GM21786 (cell line): ENCODE measurements at regions not wholly inside any gene's neighbourhood (a gene's known extent, or its start where the extent isn't known, plus 50 kb on each side); places are given as distances from the start of the nearest gene placed in this dataset.

ENCODE experiments used
- ATAC-seq: cut with Tn5 transposase; IDR thresholded peaks from one replicate; pipeline ENCODE4 v1.9.1; 2021; ENCODE audit not compliant: unreplicated experiment

GRCh38 chr6:6704103-6705060 lies 115.9 kb downstream of the LY86 start:
- no peak for ATAC-seq

GRCh38 chr6:6705061-6705425 lies 116.5 kb downstream of the LY86 start:
- no peak for ATAC-seq

- no peak for ATAC-seq
These were observed 117.6 kb downstream of the LY86 start for GRCh38 chr6:6705915-6706675.

- ATAC-seq: no peak
These were observed 118.6 kb downstream of the LY86 start for GRCh38 chr6:6707143-6707542.

GRCh38 chr6:6709106-6709505 lies 120.6 kb downstream of the LY86 start:
- ATAC-seq: no peak

GRCh38 chr6:6711031-6711785 lies 122.7 kb downstream of the LY86 start:
- no peak for ATAC-seq

- ATAC-seq: peak; percentile 39
These were observed 123.4 kb downstream of the LY86 start for GRCh38 chr6:6711832-6712448.

GRCh38 chr6:6712449-6713403 lies 124.2 kb downstream of the LY86 start:
- ATAC-seq: peak; percentile 60

- no peak for ATAC-seq
These were observed 125.1 kb downstream of the LY86 start for GRCh38 chr6:6713657-6714056.

GRCh38 chr6:6714118-6714897 lies 125.8 kb downstream of the LY86 start:
- no peak for ATAC-seq

GRCh38 chr6:6714953-6715352 lies 126.4 kb downstream of the LY86 start:
- no peak for ATAC-seq

- no peak for ATAC-seq
These were observed 126.9 kb downstream of the LY86 start for GRCh38 chr6:6715465-6715864.

- ATAC-seq: no peak
These were observed 128.7 kb downstream of the LY86 start for GRCh38 chr6:6716998-6717763.

GRCh38 chr6:6717953-6718352 lies 129.4 kb downstream of the LY86 start:
- no peak for ATAC-seq

- ATAC-seq: no peak
These were observed 133.1 kb downstream of the LY86 start for GRCh38 chr6:6721606-6722005.

GRCh38 chr6:6722195-6722594 lies 133.7 kb downstream of the LY86 start:
- ATAC-seq: no peak

GRCh38 chr6:6723361-6723760 lies 134.8 kb downstream of the LY86 start:
- no peak for ATAC-seq

GRCh38 chr6:6723921-6724538 lies 135.5 kb downstream of the LY86 start:
- ATAC-seq: no peak
